LNCaP clone FGC (cell line): ENCODE measurements at regions not wholly inside any gene's neighbourhood (a gene's known extent, or its start where the extent isn't known, plus 50 kb on each side); places are given as distances from the start of the nearest gene placed in this dataset.

ENCODE experiments used
- DNase-seq: peaks from one replicate; pipeline ENCODE4 v3.0.0-alpha.2; 2011; ENCODE audit warnings: low read depth
- H3K4me3 ChIP-seq: 2 replicates; pipeline ENCODE4 v1.5.1; 2011; ENCODE audit warnings: mild to moderate bottlenecking, low read depth, low read length, control low read depth
- TF ChIP-seq, protein P1 (sequence below): IDR thresholded peaks from 2 replicates; pipeline ENCODE4 v1.5.1; 2012; ENCODE audit warnings: mild to moderate bottlenecking; ENCODE audit not compliant: control insufficient read depth, insufficient read depth; ENCODE audit errors: extremely low read depth

DNA sequence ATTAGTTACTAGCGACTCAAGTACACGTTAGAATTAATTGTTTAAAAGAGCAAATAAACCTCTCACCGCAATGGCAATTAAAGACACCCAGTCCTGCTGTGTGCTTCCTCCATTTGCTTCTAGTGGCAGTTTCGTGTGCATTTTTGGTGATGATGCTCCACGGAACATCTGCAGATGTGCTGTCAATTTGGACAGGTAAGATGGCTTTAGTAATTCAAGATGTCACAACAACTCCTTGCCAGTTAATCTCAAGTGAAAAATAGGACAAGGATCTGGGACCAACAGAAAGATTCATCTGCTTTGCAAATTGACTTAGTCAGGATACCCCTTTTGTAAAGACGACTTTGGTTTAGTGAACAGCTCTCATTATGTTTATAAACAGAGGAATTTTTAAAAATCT lies 320.9 kb downstream of the GABRB3 start:
- DNase-seq, result no peak
- H3K4me3 ChIP-seq, result no peak overlapping the region
- TF ChIP-seq, protein P1, sequence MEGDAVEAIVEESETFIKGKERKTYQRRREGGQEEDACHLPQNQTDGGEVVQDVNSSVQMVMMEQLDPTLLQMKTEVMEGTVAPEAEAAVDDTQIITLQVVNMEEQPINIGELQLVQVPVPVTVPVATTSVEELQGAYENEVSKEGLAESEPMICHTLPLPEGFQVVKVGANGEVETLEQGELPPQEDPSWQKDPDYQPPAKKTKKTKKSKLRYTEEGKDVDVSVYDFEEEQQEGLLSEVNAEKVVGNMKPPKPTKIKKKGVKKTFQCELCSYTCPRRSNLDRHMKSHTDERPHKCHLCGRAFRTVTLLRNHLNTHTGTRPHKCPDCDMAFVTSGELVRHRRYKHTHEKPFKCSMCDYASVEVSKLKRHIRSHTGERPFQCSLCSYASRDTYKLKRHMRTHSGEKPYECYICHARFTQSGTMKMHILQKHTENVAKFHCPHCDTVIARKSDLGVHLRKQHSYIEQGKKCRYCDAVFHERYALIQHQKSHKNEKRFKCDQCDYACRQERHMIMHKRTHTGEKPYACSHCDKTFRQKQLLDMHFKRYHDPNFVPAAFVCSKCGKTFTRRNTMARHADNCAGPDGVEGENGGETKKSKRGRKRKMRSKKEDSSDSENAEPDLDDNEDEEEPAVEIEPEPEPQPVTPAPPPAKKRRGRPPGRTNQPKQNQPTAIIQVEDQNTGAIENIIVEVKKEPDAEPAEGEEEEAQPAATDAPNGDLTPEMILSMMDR, result no peak

- no peak overlapping the region for H3K4me3 ChIP-seq
- DNase-seq, result no peak
- TF ChIP-seq, protein P1, result no peak
Measured at GRCh38 chr15:26449291-26449690, 323.6 kb downstream of the GABRB3 start.

- DNase-seq, result no peak
- TF ChIP-seq, protein P1, result no peak
- H3K4me3 ChIP-seq, result no peak overlapping the region
Measured at GRCh38 chr15:26443321-26443720, 329.5 kb downstream of the GABRB3 start.

DNA sequence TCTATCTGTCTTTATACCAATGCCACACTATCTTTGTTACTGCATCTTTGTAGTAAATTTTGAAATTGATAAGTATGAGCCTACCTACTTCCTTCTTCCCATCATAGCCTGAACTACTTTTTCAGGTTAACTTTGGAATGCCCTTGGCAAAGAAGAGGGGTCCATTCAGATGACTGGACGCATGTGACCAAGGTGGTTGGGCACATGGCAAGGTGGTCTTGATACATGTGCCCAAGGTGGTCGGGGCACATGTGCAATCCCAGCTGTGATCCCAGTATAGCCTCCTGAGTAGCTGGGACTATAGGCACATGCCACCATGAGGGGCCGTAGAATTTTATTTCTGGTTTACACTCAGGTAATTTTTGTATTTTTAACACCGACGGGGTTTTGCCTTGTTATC lies 330.2 kb downstream of the GABRB3 start:
- TF ChIP-seq, protein P1, result no peak
- no peak overlapping the region for H3K4me3 ChIP-seq
- no peak for DNase-seq

GRCh38 chr15:26439681-26440080 lies 333.2 kb downstream of the GABRB3 start:
- no peak for DNase-seq
- TF ChIP-seq, protein P1, result no peak
- H3K4me3 ChIP-seq, result no peak overlapping the region

- TF ChIP-seq, protein P1, result no peak
- H3K4me3 ChIP-seq, result no peak overlapping the region
- DNase-seq, result no peak
Measured at GRCh38 chr15:26438718-26439117, 334.1 kb downstream of the GABRB3 start.

- H3K4me3 ChIP-seq, result no peak overlapping the region
- TF ChIP-seq, protein P1, result no peak
- DNase-seq, result no peak
Measured at GRCh38 chr15:26438316-26438715, 334.6 kb downstream of the GABRB3 start.
